H1 (cell line): ENCODE measurements at regions not wholly inside any gene's neighbourhood (a gene's known extent, or its start where the extent isn't known, plus 50 kb on each side); places are given as distances from the start of the nearest gene placed in this dataset.

ENCODE experiments used
- CTCF ChIA-PET: fragments of 300-600 bp; sonication (Branson Sonifier 250); formaldehyde crosslinking; loops from one replicate; lab custom pipeline; 2021; ENCODE audit not compliant: partially characterized antibody; lab: Charles Lee
- POLR2A ChIA-PET: fragments of 300-600 bp; sonication (Branson Sonifier 250); formaldehyde crosslinking; loops from one replicate; lab custom pipeline; 2021; ENCODE audit warnings: inconsistent platforms; ENCODE audit not compliant: partially characterized antibody; lab: Charles Lee
- DNase-seq, 2 experiments: peaks; one replicate each; pipeline versions ENCODE4 v3.0.0 to v3.0.0-alpha.2; 2010 to 2022; ENCODE audit warnings: low spot score in 2 of 2, low read depth in 1 of 2, mixed read lengths in 1 of 2
- FAIRE-seq: peaks from 2 replicates; lab custom pipeline; 2011; peaks lifted over from hg19 to GRCh38; lab: Jason Lieb, UNC
- H2AFZ ChIP-seq: 2 replicates; pipeline ENCODE4 v1.8.1; 2012; ENCODE audit warnings: low read length, inconsistent platforms
- H2AK5ac ChIP-seq: 2 replicates; pipeline ENCODE4 v1.6.1; 2013; ENCODE audit warnings: low read depth, low read length
- H2BK120ac ChIP-seq: replicated peaks from 2 replicates; pipeline ENCODE3; 2013; ENCODE audit warnings: low read depth, low read length, inconsistent platforms
- H2BK12ac ChIP-seq: 2 replicates; pipeline ENCODE4 v1.6.1; 2013; ENCODE audit warnings: low read depth, low read length
- H2BK15ac ChIP-seq: 2 replicates; pipeline ENCODE4 v1.6.1; 2013; ENCODE audit warnings: low read length
- H2BK20ac ChIP-seq: 2 replicates; pipeline ENCODE4 v1.6.1; 2013; ENCODE audit warnings: low read length
- H2BK5ac ChIP-seq: 2 replicates; pipeline ENCODE4 v1.6.1; 2013; ENCODE audit warnings: low read depth, low read length
- H3K14ac ChIP-seq: 2 replicates; pipeline ENCODE4 v1.6.1; 2013; ENCODE audit warnings: inconsistent platforms; ENCODE audit not compliant: insufficient read length
- H3K18ac ChIP-seq: 2 replicates; pipeline ENCODE4 v1.6.1; 2013; ENCODE audit warnings: low read length; ENCODE audit errors: extremely low read depth
- H3K23ac ChIP-seq: 2 replicates; pipeline ENCODE4 v1.6.1; 2013; ENCODE audit warnings: inconsistent platforms; ENCODE audit not compliant: insufficient read length
- H3K23me2 ChIP-seq: 2 replicates; pipeline ENCODE4 v1.6.1; 2013; ENCODE audit warnings: low read depth, low read length
- H3K27ac ChIP-seq: 2 replicates; pipeline ENCODE4 v1.6.1; 2011; ENCODE audit warnings: low read depth, low read length, inconsistent platforms
- H3K27me3 ChIP-seq, 4 experiments: replicated peaks in 1 of 4; 1 replicate in 1 of 4; 2 replicates in 3 of 4; pipeline versions ENCODE4 v1.6.1 to v1.8.1; 2011 to 2013; ENCODE audit warnings: low read length in 3 of 4, mild to moderate bottlenecking in 3 of 4, inconsistent platforms in 2 of 4, mixed read lengths in 2 of 4, moderate library complexity in 1 of 4; ENCODE audit not compliant: control insufficient read depth in 3 of 4, insufficient read depth in 3 of 4; ENCODE audit errors: extremely low read depth in 1 of 4
- H3K36me3 ChIP-seq, 4 experiments: 2 replicates each; pipeline versions ENCODE4 v1.6.1 to v1.8.1; 2011 to 2013; ENCODE audit warnings: mild to moderate bottlenecking in 4 of 4, low read length in 3 of 4, moderate library complexity in 2 of 4, control low read depth in 1 of 4, inconsistent platforms in 1 of 4; ENCODE audit not compliant: insufficient read depth in 4 of 4, control insufficient read depth in 2 of 4
- H3K4ac ChIP-seq: replicated peaks from 2 replicates; pipeline ENCODE3; 2013; ENCODE audit warnings: low read length, low read depth, mixed read lengths, inconsistent platforms; ENCODE audit not compliant: insufficient read length
- H3K4me1 ChIP-seq, 4 experiments: replicated peaks in 1 of 4; 1 replicate in 1 of 4; 2 replicates in 3 of 4; pipeline versions ENCODE4 v1.6.1 to v1.8.1; 2011 to 2013; ENCODE audit warnings: low read length in 3 of 4, inconsistent platforms in 2 of 4, mixed read lengths in 1 of 4; ENCODE audit not compliant: insufficient read depth in 4 of 4, control insufficient read depth in 3 of 4
- H3K4me2 ChIP-seq, 2 experiments: 2 replicates each; pipeline versions ENCODE4 v1.6.1 to v1.8.1; 2011 to 2013; ENCODE audit warnings: low read depth in 2 of 2, low read length in 2 of 2, control low read depth in 1 of 2, inconsistent platforms in 1 of 2, mild to moderate bottlenecking in 1 of 2; ENCODE audit not compliant: insufficient read depth in 1 of 2
- H3K4me3 ChIP-seq, 4 experiments: fragments of 200-600, 300-600 bp in 1 of 4; sonication (generic), shearing (Covaris generic), sonication (Bioruptor Twin) in 1 of 4; 2 replicates each; pipeline versions ENCODE4 v1.5.1 to v1.8.1; 2011 to 2016; ENCODE audit warnings: low read length in 4 of 4, low read depth in 3 of 4, control low read depth in 2 of 4, inconsistent platforms in 2 of 4, mild to moderate bottlenecking in 2 of 4, mixed read lengths in 1 of 4, moderate library complexity in 1 of 4; ENCODE audit not compliant: insufficient read depth in 2 of 4; ENCODE audit errors: extremely low read depth in 1 of 4
- H3K56ac ChIP-seq: replicated peaks from 2 replicates; pipeline ENCODE3; 2013; ENCODE audit warnings: low read depth, mild to moderate bottlenecking, mixed read lengths, low read length, inconsistent platforms; ENCODE audit not compliant: insufficient read length
- H3K79me1 ChIP-seq: 2 replicates; pipeline ENCODE4 v1.6.1; 2013; ENCODE audit warnings: low read depth, low read length, control low read depth
- H3K79me2 ChIP-seq, 2 experiments: 2 replicates each; pipeline versions ENCODE4 v1.6.1 to v1.8.1; 2012 to 2013; ENCODE audit warnings: low read length in 2 of 2, mild to moderate bottlenecking in 2 of 2, inconsistent platforms in 1 of 2; ENCODE audit not compliant: insufficient read depth in 2 of 2, control insufficient read depth in 1 of 2
- H3K9ac ChIP-seq, 4 experiments: replicated peaks in 1 of 4; 1 replicate in 1 of 4; 2 replicates in 3 of 4; pipeline versions ENCODE4 v1.6.1 to v1.8.1; 2011 to 2013; ENCODE audit warnings: low read depth in 3 of 4, low read length in 3 of 4, control low read depth in 2 of 4, mild to moderate bottlenecking in 2 of 4, moderate library complexity in 2 of 4, inconsistent platforms in 1 of 4; ENCODE audit errors: extremely low read depth in 1 of 4
- H3K9me3 ChIP-seq, 2 experiments: 2 replicates each; pipeline versions ENCODE4 v1.6.1 to v1.8.1; 2012 to 2013; ENCODE audit warnings: mild to moderate bottlenecking in 2 of 2, moderate library complexity in 2 of 2, control low read depth in 1 of 2, inconsistent platforms in 1 of 2, low read depth in 1 of 2, low read length in 1 of 2, mixed read lengths in 1 of 2; ENCODE audit not compliant: insufficient read depth in 2 of 2
- H4K20me1 ChIP-seq, 2 experiments: replicated peaks in 1 of 2; 2 replicates each; pipeline versions ENCODE3 to v1.8.1; 2011 to 2013; ENCODE audit warnings: inconsistent platforms in 2 of 2, low read length in 2 of 2, mild to moderate bottlenecking in 1 of 2; ENCODE audit not compliant: insufficient read depth in 2 of 2, control insufficient read depth in 1 of 2
- H4K5ac ChIP-seq: 2 replicates; pipeline ENCODE4 v1.6.1; 2013; ENCODE audit warnings: low read length, low read depth, mixed read lengths, inconsistent platforms; ENCODE audit not compliant: insufficient read length
- H4K8ac ChIP-seq: 2 replicates; pipeline ENCODE4 v1.8.0; 2013; ENCODE audit warnings: mild to moderate bottlenecking, moderate library complexity, low read length, inconsistent platforms; ENCODE audit not compliant: insufficient read depth; ENCODE audit errors: extremely low read depth
- H4K91ac ChIP-seq: replicated peaks from 2 replicates; pipeline ENCODE3; 2013; ENCODE audit warnings: low read length, mixed read lengths, inconsistent platforms; ENCODE audit not compliant: insufficient read length
- HDAC2 ChIP-seq, 2 experiments: fragments of 300-600 bp in 1 of 2; sonication (generic) in 1 of 2; IDR thresholded peaks; 2 replicates each; pipeline ENCODE4 v1.6.1; 2011 to 2012; ENCODE audit warnings: low read depth in 2 of 2, low read length in 2 of 2, mild to moderate bottlenecking in 2 of 2, moderate library complexity in 2 of 2, borderline replicate concordance in 1 of 2, inconsistent platforms in 1 of 2
- HDAC6 ChIP-seq: IDR thresholded peaks from one replicate; pipeline ENCODE4 v1.7.1; 2012; ENCODE audit warnings: low read depth, mild to moderate bottlenecking, inconsistent platforms, low read length, moderate library complexity
- KDM5A ChIP-seq: fragments of 200-600 bp; IDR thresholded peaks from 2 replicates; pipeline ENCODE4 v1.7.1; 2012; ENCODE audit warnings: mild to moderate bottlenecking, low read length, inconsistent platforms, mixed read lengths
- NANOG ChIP-seq: IDR thresholded peaks from 2 replicates; pipeline ENCODE4 v1.6.1; 2011; ENCODE audit warnings: low read length, low read depth, mild to moderate bottlenecking, inconsistent platforms; ENCODE audit not compliant: insufficient read depth, poor library complexity, severe bottlenecking
- NRF1 ChIP-seq: IDR thresholded peaks from 2 replicates; pipeline ENCODE4 v1.6.1; 2011; ENCODE audit warnings: mild to moderate bottlenecking, low read depth, low read length, improper control_type of control experiment
- RFX5 ChIP-seq: IDR thresholded peaks from 2 replicates; pipeline ENCODE4 v1.6.1; 2011; ENCODE audit warnings: low read depth, low read length, improper control_type of control experiment, borderline replicate concordance
- SP4 ChIP-seq: IDR thresholded peaks from 2 replicates; pipeline ENCODE4 v1.6.1; 2012; ENCODE audit warnings: low read length, inconsistent platforms
- TEAD4 ChIP-seq: IDR thresholded peaks from 2 replicates; pipeline ENCODE4 v1.6.1; 2012; ENCODE audit warnings: low read depth, low read length, inconsistent platforms, mixed read lengths
- WGBS, 2 experiments: shearing (Covaris generic) in 1 of 2; methylation state at CpG; one replicate each; pipeline versions ENCODE4 v1.1.6 to v1.1.7; 2013 to 2015; ENCODE audit warnings: low lambda C conversion rate in 2 of 2, mixed read lengths in 2 of 2, inconsistent platforms in 1 of 2, low coverage in 1 of 2, missing lambda C conversion rate in 1 of 2; ENCODE audit not compliant: insufficient replicate concordance in 2 of 2, insufficient coverage in 1 of 2, insufficient read length in 1 of 2; ENCODE audit errors: extremely low coverage in 1 of 2, missing lambda C conversion rate in 1 of 2; 5-methylcytosine and 5-hydroxymethylcytosine counted together
- TF ChIP-seq, protein P1 (sequence below): IDR thresholded peaks from 2 replicates; pipeline ENCODE4 v1.6.1; 2011; ENCODE audit warnings: low read depth, mild to moderate bottlenecking, low read length; ENCODE audit not compliant: insufficient read depth

DNA sequence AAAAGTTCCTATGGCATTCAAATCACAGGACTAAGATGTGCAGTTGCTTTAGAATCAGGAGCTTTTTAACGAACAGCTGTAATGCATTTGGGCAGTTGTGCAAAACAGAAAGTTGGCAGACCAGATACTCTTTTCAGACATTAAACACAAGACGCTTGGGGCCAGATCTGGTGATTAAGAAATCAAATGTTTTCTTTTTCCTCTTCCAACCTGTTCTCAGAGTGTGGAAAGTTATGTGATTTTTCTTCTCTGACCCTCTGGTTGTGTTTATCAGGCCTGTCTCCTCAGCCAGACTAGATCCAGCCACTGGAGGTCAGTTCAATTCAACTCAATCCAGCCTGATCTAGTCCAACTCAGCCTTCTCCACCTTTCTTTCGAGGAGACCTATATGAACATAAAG is 298.5 kb upstream of the PCSK5 start:
- H2BK20ac ChIP-seq: no peak overlapping the region
- H4K20me1 ChIP-seq: no peaks in the 10 kb centered on the region
- H3K4me3 ChIP-seq: no peak overlapping the region
- H3K23ac ChIP-seq: no peak overlapping the region
- no peak overlapping the region for H2AFZ ChIP-seq
- no peak overlapping the region for H2BK15ac ChIP-seq
- no peaks in the 10 kb centered on the region for H3K79me1 ChIP-seq
- DNase-seq (no peak), FAIRE-seq (no peak)
- no peak overlapping the region for H3K14ac ChIP-seq
- H3K79me2 ChIP-seq: no peaks in the 10 kb centered on the region
- no peaks in the 10 kb centered on the region for H3K23me2 ChIP-seq
- H4K91ac ChIP-seq: no peak overlapping the region
- H3K36me3 ChIP-seq: no peaks in the 10 kb centered on the region
- H3K4me2 ChIP-seq: no peak overlapping the region
- H4K8ac ChIP-seq: no peak overlapping the region
- H4K5ac ChIP-seq: no peak overlapping the region
- ChIA-PET POLR2A (no interaction called here), CTCF (interaction anchor here (1.8 kb wide), 1 partner anchor 9 kb away, joined by 7 read pairs; no protein-coding TSS in a partner anchor)
- no peaks in the 10 kb centered on the region for H3K27me3 ChIP-seq
- no peak overlapping the region for H2AK5ac ChIP-seq
- H2BK5ac ChIP-seq: no peak overlapping the region
- no peaks in the 10 kb centered on the region for H3K4me1 ChIP-seq
- no peak overlapping the region for H3K4ac ChIP-seq
- H2BK120ac ChIP-seq: no peak overlapping the region
- 87% methylated on average over 3 of the region's 3 CpGs; no CpG with 5 or more reads in 1 of the 2 experiments for WGBS, 2 experiments
- no peaks in the 10 kb centered on the region for H3K9me3 ChIP-seq
- no peak overlapping the region for H3K18ac ChIP-seq
- no peak overlapping the region for H3K9ac ChIP-seq
- no peak overlapping the region for H2BK12ac ChIP-seq
- no peak overlapping the region for H3K56ac ChIP-seq
- H3K27ac ChIP-seq: no peak overlapping the region
- TF ChIP-seq, protein P1, sequence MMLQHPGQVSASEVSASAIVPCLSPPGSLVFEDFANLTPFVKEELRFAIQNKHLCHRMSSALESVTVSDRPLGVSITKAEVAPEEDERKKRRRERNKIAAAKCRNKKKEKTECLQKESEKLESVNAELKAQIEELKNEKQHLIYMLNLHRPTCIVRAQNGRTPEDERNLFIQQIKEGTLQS: no peak
- TF ChIP-seq HDAC6 (no peak), RFX5 (no peak), HDAC2 (IDR thresholded peaks at IDR 0.05; ENCODE audit: borderline replicate concordance in 1 of 2, low read depth in 2 of 2, low read length in 2 of 2) (no peak), SP4 (no peak), NRF1 (no peak), TEAD4 (no peak), NANOG (no peak), KDM5A (no peak)
